Natural killer cell (primary cell): ENCODE measurements at regions not wholly inside any gene's neighbourhood (a gene's known extent, or its start where the extent isn't known, plus 50 kb on each side); places are given as distances from the start of the nearest gene placed in this dataset.

Source experiments
- ATAC-seq, 3 donors: fragments of 150-1000 bp in 2 of 3; fragments of 200-7000 bp in 1 of 3; cut with Tn5 transposase; 1 replicate in 1 of 3; 2 replicates in 2 of 3; pipeline ENCODE4 v1.10.0; 2021; ENCODE audit warnings: mild to moderate bottlenecking in 2 of 3, moderate library complexity in 2 of 3
- DNase-seq, 2 donors: peaks; one replicate each; pipeline versions ENCODE4 v3.0.0 to v3.0.0-alpha.2; 2013 to 2021; ENCODE audit warnings: mixed read lengths in 1 of 2
- H3K27ac ChIP-seq: one replicate; pipeline ENCODE4 v1.5.1; 2013; ENCODE audit warnings: mild to moderate bottlenecking, low read length
- H3K27me3 ChIP-seq: one replicate; pipeline ENCODE4 v1.6.1; 2013; ENCODE audit warnings: low read length; ENCODE audit not compliant: control insufficient read depth, insufficient read depth
- H3K36me3 ChIP-seq: one replicate; pipeline ENCODE4 v1.6.1; 2013; ENCODE audit warnings: low read length; ENCODE audit not compliant: control insufficient read depth, insufficient read depth
- H3K4me1 ChIP-seq: one replicate; pipeline ENCODE4 v1.6.1; 2013; ENCODE audit warnings: low read length; ENCODE audit not compliant: control insufficient read depth, insufficient read depth
- H3K4me3 ChIP-seq: one replicate; pipeline ENCODE4 v1.5.1; 2013; ENCODE audit warnings: low read length
- H3K9me3 ChIP-seq: one replicate; pipeline ENCODE4 v1.6.1; 2013; ENCODE audit warnings: low read length; ENCODE audit not compliant: control insufficient read depth, insufficient read depth
- H3K27ac Mint-ChIP-seq, 2 donors: one replicate each; pipeline ENCODE4 v1.8.0; 2022; ENCODE audit warnings: mild to moderate bottlenecking in 2 of 2, mixed read lengths in 2 of 2, moderate library complexity in 1 of 2
- H3K27me3 Mint-ChIP-seq, 2 donors: one replicate each; pipeline ENCODE4 v1.8.0; 2022; ENCODE audit warnings: low read depth in 2 of 2, mixed read lengths in 2 of 2
- H3K36me3 Mint-ChIP-seq: one replicate; pipeline ENCODE4 v1.8.0; 2022; ENCODE audit warnings: mixed read lengths
- H3K4me1 Mint-ChIP-seq, 2 donors: one replicate each; pipeline ENCODE4 v1.8.0; 2022; ENCODE audit warnings: mixed read lengths in 2 of 2
- H3K4me3 Mint-ChIP-seq: one replicate; pipeline ENCODE4 v1.8.0; 2022; ENCODE audit warnings: mild to moderate bottlenecking, moderate library complexity, mixed read lengths
- H3K9me3 Mint-ChIP-seq, 2 donors: one replicate each; pipeline ENCODE4 v1.8.0; 2022; ENCODE audit warnings: mixed read lengths in 2 of 2
- WGBS: methylation state at CpG from one replicate; pipeline ENCODE4 v1.1.7; 2013; ENCODE audit warnings: missing lambda C conversion rate; ENCODE audit not compliant: insufficient coverage; 5-methylcytosine and 5-hydroxymethylcytosine counted together
- intact Hi-C: fragments of 100-400 bp; cut with micrococcal nuclease; formaldehyde crosslinking; loops from one replicate; pipeline ENCODE4 v1.14.2; 2022
- TF ChIP-seq, protein P1 (sequence below): fragments of 200-600 bp; IDR thresholded peaks from one replicate; pipeline ENCODE4 v1.8.0; 2022; ENCODE audit warnings: antibody characterized with exemption

DNA sequence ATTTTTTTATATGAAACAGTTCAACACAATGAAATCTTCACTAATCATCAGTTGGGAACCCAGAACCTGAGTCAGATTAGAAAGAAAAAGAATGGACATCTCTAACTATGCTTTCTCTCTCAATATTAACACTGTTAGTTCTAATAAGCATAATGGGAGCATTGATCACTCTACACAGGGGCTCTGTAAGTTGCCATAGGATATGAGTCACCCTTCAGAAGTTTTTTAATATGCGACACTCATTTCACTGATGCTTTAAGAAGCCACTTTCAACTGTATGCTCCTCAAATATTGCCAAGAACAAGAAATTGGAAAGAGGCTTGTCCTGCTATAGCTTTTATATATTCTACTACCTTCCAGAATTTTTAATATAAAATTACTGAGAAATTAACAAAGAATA, 187.0 kb downstream of the AASDH start:
- no peaks in the 10 kb centered on the region for H3K9me3 Mint-ChIP-seq
- ATAC-seq: no peak
- H3K9me3 ChIP-seq: no peaks in the 10 kb centered on the region
- WGBS: 67% methylated on average over 1 of the region's 1 CpG
- H3K4me3 ChIP-seq: no peak overlapping the region
- H3K27ac Mint-ChIP-seq: no peak overlapping the region
- no peak for DNase-seq
- peaks cover 2% of the 10 kb centered on the region for H3K27me3 ChIP-seq
- H3K27me3 Mint-ChIP-seq: peaks cover under 1 to 2% of the 10 kb centered on the region in 2 donors
- H3K4me1 Mint-ChIP-seq: no peaks in the 10 kb centered on the region
- TF ChIP-seq, protein P1, sequence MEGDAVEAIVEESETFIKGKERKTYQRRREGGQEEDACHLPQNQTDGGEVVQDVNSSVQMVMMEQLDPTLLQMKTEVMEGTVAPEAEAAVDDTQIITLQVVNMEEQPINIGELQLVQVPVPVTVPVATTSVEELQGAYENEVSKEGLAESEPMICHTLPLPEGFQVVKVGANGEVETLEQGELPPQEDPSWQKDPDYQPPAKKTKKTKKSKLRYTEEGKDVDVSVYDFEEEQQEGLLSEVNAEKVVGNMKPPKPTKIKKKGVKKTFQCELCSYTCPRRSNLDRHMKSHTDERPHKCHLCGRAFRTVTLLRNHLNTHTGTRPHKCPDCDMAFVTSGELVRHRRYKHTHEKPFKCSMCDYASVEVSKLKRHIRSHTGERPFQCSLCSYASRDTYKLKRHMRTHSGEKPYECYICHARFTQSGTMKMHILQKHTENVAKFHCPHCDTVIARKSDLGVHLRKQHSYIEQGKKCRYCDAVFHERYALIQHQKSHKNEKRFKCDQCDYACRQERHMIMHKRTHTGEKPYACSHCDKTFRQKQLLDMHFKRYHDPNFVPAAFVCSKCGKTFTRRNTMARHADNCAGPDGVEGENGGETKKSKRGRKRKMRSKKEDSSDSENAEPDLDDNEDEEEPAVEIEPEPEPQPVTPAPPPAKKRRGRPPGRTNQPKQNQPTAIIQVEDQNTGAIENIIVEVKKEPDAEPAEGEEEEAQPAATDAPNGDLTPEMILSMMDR: no peak
- no peaks in the 10 kb centered on the region for H3K36me3 Mint-ChIP-seq
- no peaks in the 10 kb centered on the region for H3K36me3 ChIP-seq
- intact Hi-C loops: no loop called here
- H3K27ac ChIP-seq: no peak overlapping the region
- H3K4me3 Mint-ChIP-seq: no peak overlapping the region
- H3K4me1 ChIP-seq: no peaks in the 10 kb centered on the region

DNA sequence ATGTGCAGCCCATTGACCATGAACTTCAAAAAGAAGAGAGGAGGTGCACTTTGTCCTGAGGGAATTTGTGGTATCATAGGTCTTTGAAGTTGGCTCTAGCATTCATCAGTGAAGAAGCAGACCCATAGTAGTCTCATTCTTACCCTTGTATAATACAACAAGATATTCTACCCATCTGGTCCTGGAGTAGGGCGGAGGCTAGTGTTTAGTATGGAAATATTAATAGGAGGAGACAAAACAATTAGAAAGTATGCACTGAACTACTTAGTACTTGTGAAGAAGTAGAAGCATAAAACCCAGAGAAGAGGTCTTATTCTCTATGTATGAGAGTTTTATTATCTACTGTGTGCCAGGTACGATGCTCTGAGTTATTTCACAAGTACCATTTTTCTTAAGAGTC, 189.0 kb downstream of the AASDH start:
- 83% methylated on average over 1 of the region's 2 CpGs for WGBS

DNA sequence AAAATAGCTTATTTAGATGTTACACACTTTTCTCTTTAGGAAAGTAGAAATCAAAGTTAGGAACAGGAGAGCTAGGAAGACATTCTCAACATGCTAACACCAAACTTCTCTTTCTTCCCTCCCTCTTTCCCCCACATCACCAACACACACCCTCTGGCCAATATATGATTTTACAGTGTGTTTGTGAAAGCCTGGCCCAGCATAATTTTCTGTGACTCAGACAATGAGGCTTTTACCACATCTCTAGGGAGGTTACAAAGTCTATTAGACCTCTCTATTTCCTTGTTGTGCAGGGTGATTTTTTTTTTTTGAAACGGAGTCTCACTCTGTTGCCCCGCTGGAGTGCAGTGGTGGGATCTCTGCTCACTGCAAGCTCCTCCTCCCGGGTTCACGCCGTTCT, 189.9 kb downstream of the AASDH start:
- Histone ChIP-seq H3K36me3 (no peaks in the 10 kb centered on the region), H3K4me3 (no peak overlapping the region), H3K27ac (no peak overlapping the region), H3K9me3 (no peaks in the 10 kb centered on the region), H3K4me1 (no peaks in the 10 kb centered on the region), H3K27me3 (peaks cover 2% of the 10 kb centered on the region)
- no peak for ATAC-seq
- Mint-ChIP-seq H3K36me3 (no peaks in the 10 kb centered on the region), H3K9me3 (no peaks in the 10 kb centered on the region), H3K27me3 (peaks cover 4 to 13% of the 10 kb centered on the region in 2 donors), H3K27ac (no peak overlapping the region), H3K4me3 (no peak overlapping the region), H3K4me1 (no peaks in the 10 kb centered on the region)
- DNase-seq: no peak
- TF ChIP-seq, protein P1: no peak
- intact Hi-C loops: no loop called here
- WGBS: 93% methylated on average over 5 of the region's 5 CpGs

More for the DNA sequence above, 189.0 kb downstream of the AASDH start:
- Histone ChIP-seq H3K27me3 (peaks cover 2% of the 10 kb centered on the region), H3K9me3 (no peaks in the 10 kb centered on the region), H3K27ac (no peak overlapping the region), H3K4me3 (no peak overlapping the region), H3K36me3 (no peaks in the 10 kb centered on the region), H3K4me1 (no peaks in the 10 kb centered on the region)
- no peaks in the 10 kb centered on the region for H3K4me1 Mint-ChIP-seq
- DNase-seq: no peak
- H3K27ac Mint-ChIP-seq: no peak overlapping the region
- no peaks in the 10 kb centered on the region for H3K9me3 Mint-ChIP-seq
- no peak overlapping the region for H3K4me3 Mint-ChIP-seq
- no peaks in the 10 kb centered on the region for H3K36me3 Mint-ChIP-seq
- peaks cover 4 to 7% of the 10 kb centered on the region in 2 donors for H3K27me3 Mint-ChIP-seq
- TF ChIP-seq, protein P1: no peak
- intact Hi-C loops: no loop called here
- ATAC-seq: no peak

DNA sequence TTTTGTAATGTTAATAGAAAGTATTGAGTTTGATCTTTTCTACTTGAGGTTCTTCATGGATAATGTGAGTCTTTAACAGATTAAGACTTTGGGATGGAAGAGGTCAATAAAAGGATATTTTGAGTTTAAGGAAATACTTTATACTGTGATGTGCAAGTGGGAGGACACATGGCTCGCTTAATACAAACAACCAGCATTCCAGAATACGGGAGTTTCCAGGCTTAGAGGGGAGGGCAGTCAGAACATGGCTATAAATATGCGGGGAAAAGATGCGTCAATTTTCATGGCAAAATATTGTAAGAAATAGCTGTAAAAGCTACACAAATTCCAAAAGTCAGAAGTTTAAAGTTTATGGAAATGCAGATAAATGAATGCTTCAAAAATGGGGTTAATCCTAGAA, 192.3 kb downstream of the AASDH start:
- DNase-seq: no peak
- no peak for ATAC-seq
- TF ChIP-seq, protein P1: no peak
- Histone ChIP-seq H3K27ac (no peak overlapping the region), H3K4me3 (no peak overlapping the region), H3K9me3 (no peaks in the 10 kb centered on the region), H3K4me1 (no peaks in the 10 kb centered on the region), H3K27me3 (peaks cover 2% of the 10 kb centered on the region), H3K36me3 (no peaks in the 10 kb centered on the region)
- Mint-ChIP-seq H3K36me3 (no peaks in the 10 kb centered on the region), H3K27ac (no peak overlapping the region), H3K27me3 (peaks cover 2 to 13% of the 10 kb centered on the region in 2 donors), H3K4me3 (no peak overlapping the region), H3K4me1 (no peaks in the 10 kb centered on the region), H3K9me3 (no peaks in the 10 kb centered on the region)
- intact Hi-C loops: no loop called here
- WGBS: 90% methylated on average over 4 of the region's 4 CpGs
